H1 (cell line): ENCODE measurements at regions not wholly inside any gene's neighbourhood (a gene's known extent, or its start where the extent isn't known, plus 50 kb on each side); places are given as distances from the start of the nearest gene placed in this dataset.

ENCODE experiments used
- CTCF ChIA-PET: fragments of 300-600 bp; sonication (Branson Sonifier 250); formaldehyde crosslinking; loops from one replicate; lab custom pipeline; 2021; ENCODE audit not compliant: partially characterized antibody; lab: Charles Lee
- POLR2A ChIA-PET: fragments of 300-600 bp; sonication (Branson Sonifier 250); formaldehyde crosslinking; loops from one replicate; lab custom pipeline; 2021; ENCODE audit warnings: inconsistent platforms; ENCODE audit not compliant: partially characterized antibody; lab: Charles Lee
- DNase-seq, 2 experiments: peaks; one replicate each; pipeline versions ENCODE4 v3.0.0 to v3.0.0-alpha.2; 2010 to 2022; ENCODE audit warnings: low spot score in 2 of 2, low read depth in 1 of 2, mixed read lengths in 1 of 2
- FAIRE-seq: peaks from 2 replicates; lab custom pipeline; 2011; peaks lifted over from hg19 to GRCh38; lab: Jason Lieb, UNC
- H2AFZ ChIP-seq: 2 replicates; pipeline ENCODE4 v1.8.1; 2012; ENCODE audit warnings: low read length, inconsistent platforms
- H2AK5ac ChIP-seq: 2 replicates; pipeline ENCODE4 v1.6.1; 2013; ENCODE audit warnings: low read depth, low read length
- H2BK120ac ChIP-seq: replicated peaks from 2 replicates; pipeline ENCODE3; 2013; ENCODE audit warnings: low read depth, low read length, inconsistent platforms
- H2BK12ac ChIP-seq: 2 replicates; pipeline ENCODE4 v1.6.1; 2013; ENCODE audit warnings: low read depth, low read length
- H2BK15ac ChIP-seq: 2 replicates; pipeline ENCODE4 v1.6.1; 2013; ENCODE audit warnings: low read length
- H2BK20ac ChIP-seq: 2 replicates; pipeline ENCODE4 v1.6.1; 2013; ENCODE audit warnings: low read length
- H2BK5ac ChIP-seq: 2 replicates; pipeline ENCODE4 v1.6.1; 2013; ENCODE audit warnings: low read depth, low read length
- H3K14ac ChIP-seq: 2 replicates; pipeline ENCODE4 v1.6.1; 2013; ENCODE audit warnings: inconsistent platforms; ENCODE audit not compliant: insufficient read length
- H3K18ac ChIP-seq: 2 replicates; pipeline ENCODE4 v1.6.1; 2013; ENCODE audit warnings: low read length; ENCODE audit errors: extremely low read depth
- H3K23ac ChIP-seq: 2 replicates; pipeline ENCODE4 v1.6.1; 2013; ENCODE audit warnings: inconsistent platforms; ENCODE audit not compliant: insufficient read length
- H3K23me2 ChIP-seq: 2 replicates; pipeline ENCODE4 v1.6.1; 2013; ENCODE audit warnings: low read depth, low read length
- H3K27ac ChIP-seq: 2 replicates; pipeline ENCODE4 v1.6.1; 2011; ENCODE audit warnings: low read depth, low read length, inconsistent platforms
- H3K27me3 ChIP-seq, 4 experiments: replicated peaks in 1 of 4; 1 replicate in 1 of 4; 2 replicates in 3 of 4; pipeline versions ENCODE4 v1.6.1 to v1.8.1; 2011 to 2013; ENCODE audit warnings: low read length in 3 of 4, mild to moderate bottlenecking in 3 of 4, inconsistent platforms in 2 of 4, mixed read lengths in 2 of 4, moderate library complexity in 1 of 4; ENCODE audit not compliant: control insufficient read depth in 3 of 4, insufficient read depth in 3 of 4; ENCODE audit errors: extremely low read depth in 1 of 4
- H3K36me3 ChIP-seq, 4 experiments: 2 replicates each; pipeline versions ENCODE4 v1.6.1 to v1.8.1; 2011 to 2013; ENCODE audit warnings: mild to moderate bottlenecking in 4 of 4, low read length in 3 of 4, moderate library complexity in 2 of 4, control low read depth in 1 of 4, inconsistent platforms in 1 of 4; ENCODE audit not compliant: insufficient read depth in 4 of 4, control insufficient read depth in 2 of 4
- H3K4ac ChIP-seq: replicated peaks from 2 replicates; pipeline ENCODE3; 2013; ENCODE audit warnings: low read length, low read depth, mixed read lengths, inconsistent platforms; ENCODE audit not compliant: insufficient read length
- H3K4me1 ChIP-seq, 4 experiments: replicated peaks in 1 of 4; 1 replicate in 1 of 4; 2 replicates in 3 of 4; pipeline versions ENCODE4 v1.6.1 to v1.8.1; 2011 to 2013; ENCODE audit warnings: low read length in 3 of 4, inconsistent platforms in 2 of 4, mixed read lengths in 1 of 4; ENCODE audit not compliant: insufficient read depth in 4 of 4, control insufficient read depth in 3 of 4
- H3K4me2 ChIP-seq, 2 experiments: 2 replicates each; pipeline versions ENCODE4 v1.6.1 to v1.8.1; 2011 to 2013; ENCODE audit warnings: low read depth in 2 of 2, low read length in 2 of 2, control low read depth in 1 of 2, inconsistent platforms in 1 of 2, mild to moderate bottlenecking in 1 of 2; ENCODE audit not compliant: insufficient read depth in 1 of 2
- H3K4me3 ChIP-seq, 4 experiments: fragments of 200-600, 300-600 bp in 1 of 4; sonication (generic), shearing (Covaris generic), sonication (Bioruptor Twin) in 1 of 4; 2 replicates each; pipeline versions ENCODE4 v1.5.1 to v1.8.1; 2011 to 2016; ENCODE audit warnings: low read length in 4 of 4, low read depth in 3 of 4, control low read depth in 2 of 4, inconsistent platforms in 2 of 4, mild to moderate bottlenecking in 2 of 4, mixed read lengths in 1 of 4, moderate library complexity in 1 of 4; ENCODE audit not compliant: insufficient read depth in 2 of 4; ENCODE audit errors: extremely low read depth in 1 of 4
- H3K56ac ChIP-seq: replicated peaks from 2 replicates; pipeline ENCODE3; 2013; ENCODE audit warnings: low read depth, mild to moderate bottlenecking, mixed read lengths, low read length, inconsistent platforms; ENCODE audit not compliant: insufficient read length
- H3K79me1 ChIP-seq: 2 replicates; pipeline ENCODE4 v1.6.1; 2013; ENCODE audit warnings: low read depth, low read length, control low read depth
- H3K79me2 ChIP-seq, 2 experiments: 2 replicates each; pipeline versions ENCODE4 v1.6.1 to v1.8.1; 2012 to 2013; ENCODE audit warnings: low read length in 2 of 2, mild to moderate bottlenecking in 2 of 2, inconsistent platforms in 1 of 2; ENCODE audit not compliant: insufficient read depth in 2 of 2, control insufficient read depth in 1 of 2
- H3K9ac ChIP-seq, 4 experiments: replicated peaks in 1 of 4; 1 replicate in 1 of 4; 2 replicates in 3 of 4; pipeline versions ENCODE4 v1.6.1 to v1.8.1; 2011 to 2013; ENCODE audit warnings: low read depth in 3 of 4, low read length in 3 of 4, control low read depth in 2 of 4, mild to moderate bottlenecking in 2 of 4, moderate library complexity in 2 of 4, inconsistent platforms in 1 of 4; ENCODE audit errors: extremely low read depth in 1 of 4
- H3K9me3 ChIP-seq, 2 experiments: 2 replicates each; pipeline versions ENCODE4 v1.6.1 to v1.8.1; 2012 to 2013; ENCODE audit warnings: mild to moderate bottlenecking in 2 of 2, moderate library complexity in 2 of 2, control low read depth in 1 of 2, inconsistent platforms in 1 of 2, low read depth in 1 of 2, low read length in 1 of 2, mixed read lengths in 1 of 2; ENCODE audit not compliant: insufficient read depth in 2 of 2
- H4K20me1 ChIP-seq, 2 experiments: replicated peaks in 1 of 2; 2 replicates each; pipeline versions ENCODE3 to v1.8.1; 2011 to 2013; ENCODE audit warnings: inconsistent platforms in 2 of 2, low read length in 2 of 2, mild to moderate bottlenecking in 1 of 2; ENCODE audit not compliant: insufficient read depth in 2 of 2, control insufficient read depth in 1 of 2
- H4K5ac ChIP-seq: 2 replicates; pipeline ENCODE4 v1.6.1; 2013; ENCODE audit warnings: low read length, low read depth, mixed read lengths, inconsistent platforms; ENCODE audit not compliant: insufficient read length
- H4K8ac ChIP-seq: 2 replicates; pipeline ENCODE4 v1.8.0; 2013; ENCODE audit warnings: mild to moderate bottlenecking, moderate library complexity, low read length, inconsistent platforms; ENCODE audit not compliant: insufficient read depth; ENCODE audit errors: extremely low read depth
- H4K91ac ChIP-seq: replicated peaks from 2 replicates; pipeline ENCODE3; 2013; ENCODE audit warnings: low read length, mixed read lengths, inconsistent platforms; ENCODE audit not compliant: insufficient read length
- ATF2 ChIP-seq: IDR thresholded peaks from 2 replicates; pipeline ENCODE4 v1.6.1; 2012; ENCODE audit warnings: low read length, inconsistent platforms
- BRCA1 ChIP-seq: IDR thresholded peaks from 2 replicates; pipeline ENCODE4 v1.6.1; 2012; ENCODE audit warnings: low read depth, low read length, improper control_type of control experiment
- EGR1 ChIP-seq: IDR thresholded peaks from 2 replicates; pipeline ENCODE4 v1.6.1; 2011; ENCODE audit warnings: low read depth, low read length, borderline replicate concordance
- EZH2 ChIP-seq: fragments of 200-600 bp; sonication (generic); IDR thresholded peaks from 2 replicates; pipeline ENCODE4 v1.7.1; 2012; ENCODE audit warnings: low read depth, mild to moderate bottlenecking, moderate library complexity, low read length, inconsistent platforms; ENCODE audit not compliant: severe bottlenecking
- POLR2A ChIP-seq, 2 experiments: IDR thresholded peaks; 1 replicate in 1 of 2; 2 replicates in 1 of 2; pipeline ENCODE4 v1.6.1; 2011; ENCODE audit warnings: low read depth in 2 of 2, low read length in 2 of 2, mild to moderate bottlenecking in 2 of 2; ENCODE audit errors: control extremely low read depth in 1 of 2
- SAP30 ChIP-seq: fragments of 300-600 bp; sonication (generic); IDR thresholded peaks from 2 replicates; pipeline ENCODE4 v1.7.1; 2012; ENCODE audit warnings: low read length, moderate library complexity, mild to moderate bottlenecking, inconsistent platforms; ENCODE audit not compliant: insufficient read depth, insufficient replicate concordance
- SIN3A ChIP-seq, 2 experiments: IDR thresholded peaks in 1 of 2; conservative IDR thresholded peaks in 1 of 2; 2 replicates each; pipeline ENCODE4 v1.6.1; 2011 to 2012; ENCODE audit warnings: low read length in 2 of 2, improper control_type of control experiment in 1 of 2, low read depth in 1 of 2, mild to moderate bottlenecking in 1 of 2
- WGBS, 2 experiments: shearing (Covaris generic) in 1 of 2; methylation state at CpG; one replicate each; pipeline versions ENCODE4 v1.1.6 to v1.1.7; 2013 to 2015; ENCODE audit warnings: low lambda C conversion rate in 2 of 2, mixed read lengths in 2 of 2, inconsistent platforms in 1 of 2, low coverage in 1 of 2, missing lambda C conversion rate in 1 of 2; ENCODE audit not compliant: insufficient replicate concordance in 2 of 2, insufficient coverage in 1 of 2, insufficient read length in 1 of 2; ENCODE audit errors: extremely low coverage in 1 of 2, missing lambda C conversion rate in 1 of 2; 5-methylcytosine and 5-hydroxymethylcytosine counted together

- Histone ChIP-seq H3K79me2 (no peaks in the 10 kb centered on the region), H3K4me2 (no peak overlapping the region), H2BK20ac (no peak overlapping the region), H3K4me1 (no peaks in the 10 kb centered on the region), H3K9ac (no peak overlapping the region), H3K4ac (no peak overlapping the region), H3K79me1 (no peaks in the 10 kb centered on the region), H3K36me3 (no peaks in the 10 kb centered on the region), H4K91ac (no peak overlapping the region), H2AK5ac (no peak overlapping the region), H2AFZ (no peak overlapping the region), H2BK5ac (no peak overlapping the region), H3K27ac (no peak overlapping the region), H2BK120ac (no peak overlapping the region), H3K23ac (no peak overlapping the region), H4K8ac (no peak overlapping the region), H3K14ac (no peak overlapping the region), H3K56ac (no peak overlapping the region), H3K9me3 (no peaks in the 10 kb centered on the region), H3K23me2 (peaks cover 3% of the 10 kb centered on the region; the same call in 1 of the 2 replicates), H2BK12ac (no peak overlapping the region), H4K5ac (no peak overlapping the region), H2BK15ac (no peak overlapping the region), H3K27me3 (no peaks in the 10 kb centered on the region; a peak in 1 of 7 replicates), H4K20me1 (no peaks in the 10 kb centered on the region), H3K4me3 (no peak overlapping the region), H3K18ac (no peak overlapping the region)
- FAIRE-seq, result no peak
- DNase-seq, result no peak
- ChIA-PET POLR2A (no interaction called here), CTCF (no interaction called here)
- TF ChIP-seq POLR2A (IDR thresholded peaks at IDR 0.05; ENCODE audit: control extremely low read depth in 1 of 2, low read depth in 2 of 2, low read length in 2 of 2) (no peak), EZH2 (no peak), BRCA1 (no peak), SIN3A (conservative IDR thresholded peaks at IDR 0.05 in 1 of 2, IDR thresholded peaks at IDR 0.05 in 1 of 2; ENCODE audit: low read depth in 1 of 2, low read length in 2 of 2) (no peak), EGR1 (no peak), SAP30 (no peak), ATF2 (no peak)
- 67% methylated on average over 7 of the region's 7 CpGs; no CpG with 5 or more reads in 1 of the 2 experiments for WGBS, 2 experiments
Observed at GRCh38 chr11:133724116-133724515, 121.2 kb downstream of the SPATA19 start.
